ENCODE measurements at regions not wholly inside any gene's neighbourhood (a gene's known extent, or its start where the extent isn't known, plus 50 kb on each side); places are given as distances from the start of the nearest gene placed in this dataset.

DNA sequence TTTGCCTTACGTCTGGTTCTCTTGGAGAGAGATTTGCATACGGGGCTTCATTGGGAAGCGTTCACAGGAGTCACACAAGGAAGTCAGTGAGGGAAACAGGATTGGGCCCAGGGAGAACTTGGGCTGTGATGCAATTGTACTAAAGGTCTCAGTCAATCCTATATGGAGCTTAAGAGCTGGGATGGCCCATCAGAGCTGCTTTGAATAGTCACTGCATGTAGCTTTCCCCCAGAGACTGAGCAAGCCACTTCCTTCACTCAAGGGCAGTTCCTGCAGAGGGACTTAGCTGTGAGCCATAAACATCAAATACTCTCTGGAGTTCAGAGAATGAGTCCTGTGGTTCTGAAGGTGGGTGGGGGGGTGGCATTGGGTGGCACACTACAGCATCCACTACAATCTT, 605.4 kb downstream of the MED13L start:
- no peaks in the 10 kb centered on the region for H3K9me3 ChIP-seq
- intact Hi-C loops (cut with DNase I; ENCODE audit: low total_unique reads) (no loop called here), in situ Hi-C loops (cut with MboI; ENCODE audit: low pct_ligation_motif_present in 1 of 4, low pct_unique_long_range_greater_than_20kb in 1 of 4, low sequenced_read_pairs in 3 of 4) (no loop called here)
- no peak overlapping the region for H3K4me3 ChIP-seq
- H3K36me3 ChIP-seq, result no peaks in the 10 kb centered on the region
- TF ChIP-seq POLR2AphosphoS5 (IDR thresholded peaks at IDR 0.05) (no peak), EP300 (IDR thresholded peaks at IDR 0.05; ENCODE audit: low read depth) (no peak), POLR2A (IDR thresholded peaks at IDR 0.05) (no peak)
- TF ChIP-seq, protein P1, sequence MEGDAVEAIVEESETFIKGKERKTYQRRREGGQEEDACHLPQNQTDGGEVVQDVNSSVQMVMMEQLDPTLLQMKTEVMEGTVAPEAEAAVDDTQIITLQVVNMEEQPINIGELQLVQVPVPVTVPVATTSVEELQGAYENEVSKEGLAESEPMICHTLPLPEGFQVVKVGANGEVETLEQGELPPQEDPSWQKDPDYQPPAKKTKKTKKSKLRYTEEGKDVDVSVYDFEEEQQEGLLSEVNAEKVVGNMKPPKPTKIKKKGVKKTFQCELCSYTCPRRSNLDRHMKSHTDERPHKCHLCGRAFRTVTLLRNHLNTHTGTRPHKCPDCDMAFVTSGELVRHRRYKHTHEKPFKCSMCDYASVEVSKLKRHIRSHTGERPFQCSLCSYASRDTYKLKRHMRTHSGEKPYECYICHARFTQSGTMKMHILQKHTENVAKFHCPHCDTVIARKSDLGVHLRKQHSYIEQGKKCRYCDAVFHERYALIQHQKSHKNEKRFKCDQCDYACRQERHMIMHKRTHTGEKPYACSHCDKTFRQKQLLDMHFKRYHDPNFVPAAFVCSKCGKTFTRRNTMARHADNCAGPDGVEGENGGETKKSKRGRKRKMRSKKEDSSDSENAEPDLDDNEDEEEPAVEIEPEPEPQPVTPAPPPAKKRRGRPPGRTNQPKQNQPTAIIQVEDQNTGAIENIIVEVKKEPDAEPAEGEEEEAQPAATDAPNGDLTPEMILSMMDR (IDR thresholded peaks at IDR 0.05), result no peak
- WGBS, 2 donors (ENCODE audit: low coverage in 1 of 2), result 43 to 80% methylated on average over 2 to 3 of the region's 3 CpGs
- no peak overlapping the region for H3K27ac ChIP-seq
- H3K27me3 ChIP-seq, result no peaks in the 10 kb centered on the region
- H3K4me1 ChIP-seq, result no peaks in the 10 kb centered on the region
- no peak for DNase-seq

DNA sequence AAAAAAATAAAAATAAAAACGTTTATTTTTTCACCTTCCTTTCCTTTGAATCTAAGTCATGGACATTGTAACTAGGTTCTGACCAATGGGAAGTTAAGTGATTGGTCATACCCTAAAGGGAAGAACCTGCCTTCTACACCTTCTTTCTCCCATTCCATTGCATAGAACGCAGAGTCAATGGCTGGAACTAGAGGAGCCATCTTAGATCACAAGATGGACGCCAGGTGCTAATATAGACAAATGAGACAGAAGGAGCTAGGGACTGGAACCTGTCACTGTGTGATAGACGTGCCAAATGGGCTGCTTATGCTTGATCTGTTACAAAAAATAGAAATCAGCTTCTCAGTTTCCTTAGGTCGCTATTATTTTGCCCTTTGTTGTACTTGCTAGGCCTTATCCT, 606.6 kb downstream of the MED13L start:
- intact Hi-C loops (cut with DNase I; ENCODE audit: low total_unique reads) (no loop called here), in situ Hi-C loops (cut with MboI; ENCODE audit: low pct_ligation_motif_present in 1 of 4, low pct_unique_long_range_greater_than_20kb in 1 of 4, low sequenced_read_pairs in 3 of 4) (no loop called here)
- Histone ChIP-seq H3K27me3 (no peaks in the 10 kb centered on the region), H3K36me3 (no peaks in the 10 kb centered on the region), H3K4me3 (no peak overlapping the region), H3K4me1 (no peaks in the 10 kb centered on the region), H3K27ac (no peak overlapping the region), H3K9me3 (no peaks in the 10 kb centered on the region)
- TF ChIP-seq, protein P1 (IDR thresholded peaks at IDR 0.05), result no peak
- TF ChIP-seq POLR2A (IDR thresholded peaks at IDR 0.05) (no peak), POLR2AphosphoS5 (IDR thresholded peaks at IDR 0.05) (no peak), EP300 (IDR thresholded peaks at IDR 0.05; ENCODE audit: low read depth) (no peak)
- DNase-seq, result no peak
- 62 to 81% methylated on average over 5 of the region's 5 CpGs for WGBS, 2 donors (ENCODE audit: low coverage in 1 of 2)

DNA sequence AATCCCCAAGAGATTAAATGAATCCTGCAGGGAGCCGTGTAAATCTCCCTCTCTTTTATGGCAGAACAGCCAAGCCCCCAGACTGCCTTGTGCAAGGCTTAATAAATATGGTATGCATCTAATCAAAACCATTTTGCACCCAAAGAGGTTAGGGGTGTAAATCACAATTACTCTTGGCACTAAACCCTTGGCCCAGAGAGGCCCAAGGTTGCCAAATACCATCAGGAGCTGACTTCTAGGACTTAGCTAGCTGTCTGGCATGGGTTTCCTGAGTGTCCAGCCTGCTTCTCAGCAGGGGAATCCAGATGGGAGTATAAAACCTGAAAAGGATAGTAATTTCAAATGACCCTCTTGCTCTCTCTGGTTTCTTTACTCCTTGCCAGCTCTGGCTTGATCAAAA, 610.4 kb downstream of the MED13L start:
- Histone ChIP-seq H3K4me1 (no peaks in the 10 kb centered on the region), H3K9me3 (no peaks in the 10 kb centered on the region), H3K4me3 (no peak overlapping the region), H3K36me3 (no peaks in the 10 kb centered on the region), H3K27me3 (no peaks in the 10 kb centered on the region), H3K27ac (no peak overlapping the region)
- 43 to 47% methylated on average over 1 of the region's 1 CpG for WGBS, 2 donors (ENCODE audit: low coverage in 1 of 2)
- in situ Hi-C loops (cut with MboI; ENCODE audit: low pct_ligation_motif_present in 1 of 4, low pct_unique_long_range_greater_than_20kb in 1 of 4, low sequenced_read_pairs in 3 of 4) (no loop called here), intact Hi-C loops (cut with DNase I; ENCODE audit: low total_unique reads) (no loop called here)
- DNase-seq, result no peak
- TF ChIP-seq POLR2A (IDR thresholded peaks at IDR 0.05) (no peak), EP300 (IDR thresholded peaks at IDR 0.05; ENCODE audit: low read depth) (no peak), POLR2AphosphoS5 (IDR thresholded peaks at IDR 0.05) (no peak)
- TF ChIP-seq, protein P1 (IDR thresholded peaks at IDR 0.05), result no peak

DNA sequence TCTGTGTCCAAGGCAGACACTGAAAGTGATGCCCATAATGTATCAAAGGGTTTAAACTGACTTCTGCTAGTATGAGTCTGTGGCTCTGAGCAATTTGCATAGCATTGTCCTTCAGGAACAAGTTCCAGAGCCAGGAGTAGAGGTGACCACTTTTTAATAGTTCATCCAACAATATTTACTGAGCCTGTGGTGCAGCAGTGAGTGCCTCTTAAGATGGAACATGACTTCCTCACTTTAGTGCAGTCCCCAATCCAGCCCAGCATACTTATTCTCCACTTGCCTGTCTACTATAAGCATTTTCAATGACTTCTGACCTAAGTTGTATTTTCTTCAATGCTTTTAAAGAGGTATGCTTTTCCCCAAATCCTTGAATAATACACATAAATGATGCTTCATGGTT, 611.3 kb downstream of the MED13L start:
- Histone ChIP-seq H3K4me1 (peaks cover 0 to 3% (median 0%) of the 10 kb centered on the region in 4 donors), H3K36me3 (no peaks in the 10 kb centered on the region), H3K9me3 (no peaks in the 10 kb centered on the region), H3K27ac (no peak overlapping the region), H3K27me3 (no peaks in the 10 kb centered on the region), H3K4me3 (no peak overlapping the region)
- intact Hi-C loops (cut with DNase I; ENCODE audit: low total_unique reads) (no loop called here), in situ Hi-C loops (cut with MboI; ENCODE audit: low pct_ligation_motif_present in 1 of 4, low pct_unique_long_range_greater_than_20kb in 1 of 4, low sequenced_read_pairs in 3 of 4) (no loop called here)
- no peak for DNase-seq
- TF ChIP-seq POLR2A (IDR thresholded peaks at IDR 0.05) (no peak), EP300 (IDR thresholded peaks at IDR 0.05; ENCODE audit: low read depth) (no peak), POLR2AphosphoS5 (IDR thresholded peaks at IDR 0.05) (no peak)
- TF ChIP-seq, protein P1 (IDR thresholded peaks at IDR 0.05), result no peak
